HUDEP-2 (cell line): ENCODE measurements at regions not wholly inside any gene's neighbourhood (a gene's known extent, or its start where the extent isn't known, plus 50 kb on each side); places are given as distances from the start of the nearest gene placed in this dataset.

Source experiments
- DNase-seq, 76 experiments: peaks; one replicate each; lab custom pipeline; 2025; ENCODE audit not compliant: unreplicated experiment in 76 of 76; lab: John Stamatoyannopoulos, UW

GRCh38 chr2:16008331-16008850, 68.0 kb downstream of the MYCN start:
- DNase-seq = no peak

GRCh38 chr2:16007167-16007934, 67.0 kb downstream of the MYCN start:
- DNase-seq = no peak

DNA sequence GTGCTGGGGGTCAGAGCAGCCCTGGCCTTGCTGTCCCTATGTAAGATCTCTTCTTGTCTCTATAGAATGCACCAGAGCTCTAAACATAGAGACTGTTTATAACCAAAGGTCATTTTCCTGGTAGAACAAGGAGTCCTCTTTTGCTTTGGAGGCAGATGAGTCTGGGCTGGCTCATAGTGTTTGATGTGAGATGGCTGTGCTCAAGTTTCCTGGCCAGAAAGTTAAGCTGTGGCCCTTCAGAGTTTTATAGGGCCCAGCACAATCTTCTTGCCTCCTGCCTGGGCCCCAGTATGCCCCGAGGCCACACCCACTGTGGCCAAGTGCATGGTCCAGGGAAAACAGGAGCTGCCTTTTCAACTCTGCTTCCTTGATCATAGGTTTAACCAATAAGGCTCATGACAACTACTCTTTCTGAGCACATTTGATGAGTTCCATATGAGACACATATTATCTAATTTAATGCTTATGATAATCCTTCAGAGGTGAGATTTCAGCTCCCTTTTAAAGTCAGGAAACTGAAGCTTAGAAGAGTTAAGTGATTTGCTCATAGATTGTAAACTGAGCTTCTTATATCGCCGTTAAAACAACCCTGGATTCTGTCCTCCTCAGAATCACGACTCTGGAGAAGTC, 66.3 kb downstream of the MYCN start:
- DNase-seq = no peak

GRCh38 chr2:16005816-16006536, 65.6 kb downstream of the MYCN start:
- DNase-seq = peak in 1 of 76 experiments; percentile 2

DNA sequence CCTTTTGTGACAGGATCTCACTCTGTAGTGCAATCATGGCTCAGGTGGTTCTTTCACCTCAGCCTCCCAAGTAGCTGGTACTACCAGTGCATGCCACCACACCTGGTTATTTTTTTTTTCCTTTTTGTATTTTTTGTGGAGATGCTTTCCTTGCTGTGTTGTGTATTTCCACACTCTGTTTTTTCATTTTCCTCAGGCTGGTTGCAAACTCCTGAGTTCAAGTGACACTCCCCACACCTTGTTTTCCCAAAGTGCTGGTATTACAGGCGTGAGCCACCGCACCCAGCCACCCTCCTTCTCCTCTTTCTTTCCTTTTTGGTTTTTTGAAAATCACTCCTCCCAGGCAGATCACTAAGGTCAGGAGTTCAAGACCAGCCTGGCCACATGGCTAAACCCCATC, 65.0 kb downstream of the MYCN start:
- DNase-seq = no peak

DNA sequence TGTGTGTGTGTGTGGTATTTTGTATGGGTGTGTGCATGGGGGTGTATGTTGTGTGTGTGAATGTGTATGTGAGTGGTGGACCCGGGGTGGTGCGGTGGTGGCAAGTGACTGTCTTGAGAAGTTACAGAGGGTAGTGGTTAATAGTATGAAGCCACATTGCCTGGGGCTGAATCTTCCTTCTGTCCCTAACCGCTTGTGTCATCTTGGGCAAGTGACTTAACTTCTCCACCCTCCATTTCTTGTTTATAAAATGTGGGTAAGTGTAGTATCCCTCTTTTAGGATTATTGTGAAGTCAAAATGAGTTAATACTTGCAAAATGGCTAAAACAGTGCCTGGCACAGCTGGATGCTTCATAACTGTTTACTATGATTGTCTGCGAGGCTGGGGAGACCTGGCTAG, 63.5 kb downstream of the MYCN start:
- DNase-seq = peak in 1 of 76 experiments; percentile 0

DNA sequence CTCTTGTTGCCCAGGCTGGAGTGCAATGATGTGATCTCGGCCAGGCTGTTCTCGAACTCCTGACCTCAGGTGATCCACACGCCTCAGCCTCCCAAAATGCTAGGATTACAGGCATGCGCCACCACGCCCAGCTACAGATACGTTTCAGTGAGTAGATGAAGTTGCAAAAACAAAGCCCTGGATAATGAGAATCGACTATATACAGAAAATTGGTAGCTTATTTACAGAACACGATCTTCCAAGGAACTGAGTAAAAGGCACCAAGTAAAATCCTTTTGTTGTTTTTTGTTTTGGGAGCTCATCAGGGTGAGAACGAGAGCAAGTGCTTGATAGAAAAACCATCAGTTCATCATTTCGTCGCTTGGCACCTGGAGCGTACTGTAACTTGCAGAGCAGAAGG, 62.8 kb downstream of the MYCN start:
- no peak for DNase-seq

DNA sequence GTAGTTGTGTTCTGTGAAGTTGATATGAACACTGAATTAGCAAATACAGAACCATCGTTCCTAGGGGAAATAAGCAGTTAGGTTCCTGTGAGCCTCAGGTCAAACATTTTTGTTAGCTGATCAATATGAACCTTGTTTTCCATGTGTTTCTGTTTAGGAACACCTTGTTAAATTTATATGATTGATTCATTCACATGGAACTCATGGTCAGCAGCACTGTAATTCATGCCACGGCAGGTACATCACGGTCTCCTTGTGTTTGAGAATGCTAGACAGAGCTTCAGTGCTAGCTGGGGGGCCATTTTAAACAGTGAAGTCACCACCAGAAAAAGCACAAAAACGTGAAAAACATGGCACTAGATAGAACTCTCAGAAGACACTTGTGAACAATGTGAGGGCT, 62.2 kb downstream of the MYCN start:
- no peak for DNase-seq

DNA sequence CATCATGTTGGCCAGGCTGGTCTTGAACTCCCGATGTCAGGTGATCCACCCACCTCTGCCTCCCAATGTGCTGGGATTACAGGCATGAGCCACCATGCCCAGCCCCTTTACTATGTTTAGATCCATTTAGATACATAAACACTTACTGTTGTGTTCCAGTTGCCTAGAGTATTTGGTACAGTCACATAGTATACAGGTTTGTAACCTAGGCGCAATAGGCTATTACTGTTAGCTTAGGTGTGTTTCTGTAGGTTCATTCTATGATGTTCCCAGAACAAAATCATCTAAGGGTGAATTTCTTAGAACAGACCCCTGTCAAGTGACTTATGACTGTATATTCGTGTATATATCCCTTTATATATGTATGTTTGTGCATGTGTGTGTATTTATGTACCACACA, 61.8 kb downstream of the MYCN start:
- no peak for DNase-seq

- no peak for DNase-seq
These were observed 60.3 kb downstream of the MYCN start for GRCh38 chr2:16000642-16001041.

- DNase-seq = no peak
These were observed 59.5 kb downstream of the MYCN start for GRCh38 chr2:15999596-16000469.

DNA sequence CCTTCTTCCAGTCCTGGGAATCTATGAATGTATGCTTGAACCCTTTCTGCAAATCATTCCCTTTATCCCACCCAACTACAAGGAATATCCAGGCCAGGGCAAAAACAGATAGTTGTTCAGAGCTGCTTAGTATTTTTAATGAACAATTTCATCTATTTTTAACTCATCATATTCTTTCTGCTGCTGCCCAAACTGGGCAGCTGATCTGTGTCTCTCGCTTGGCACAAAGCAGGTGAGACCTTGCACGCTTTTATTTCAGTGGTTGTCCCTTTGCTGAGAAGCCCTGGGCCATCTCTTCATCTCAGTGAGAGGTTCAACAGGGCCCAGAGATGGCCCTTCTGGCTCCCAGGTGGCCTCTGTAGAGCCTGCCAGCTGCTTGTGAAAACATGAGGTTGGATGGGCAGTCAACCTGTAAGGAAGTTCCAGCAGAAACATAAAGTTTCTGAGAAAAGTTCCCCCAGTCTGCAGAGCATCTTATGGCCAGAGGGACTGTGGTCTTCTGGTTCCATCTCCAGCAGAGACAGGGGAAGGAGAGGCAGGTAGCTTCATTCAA, 57.5 kb downstream of the MYCN start:
- DNase-seq = no peak

DNA sequence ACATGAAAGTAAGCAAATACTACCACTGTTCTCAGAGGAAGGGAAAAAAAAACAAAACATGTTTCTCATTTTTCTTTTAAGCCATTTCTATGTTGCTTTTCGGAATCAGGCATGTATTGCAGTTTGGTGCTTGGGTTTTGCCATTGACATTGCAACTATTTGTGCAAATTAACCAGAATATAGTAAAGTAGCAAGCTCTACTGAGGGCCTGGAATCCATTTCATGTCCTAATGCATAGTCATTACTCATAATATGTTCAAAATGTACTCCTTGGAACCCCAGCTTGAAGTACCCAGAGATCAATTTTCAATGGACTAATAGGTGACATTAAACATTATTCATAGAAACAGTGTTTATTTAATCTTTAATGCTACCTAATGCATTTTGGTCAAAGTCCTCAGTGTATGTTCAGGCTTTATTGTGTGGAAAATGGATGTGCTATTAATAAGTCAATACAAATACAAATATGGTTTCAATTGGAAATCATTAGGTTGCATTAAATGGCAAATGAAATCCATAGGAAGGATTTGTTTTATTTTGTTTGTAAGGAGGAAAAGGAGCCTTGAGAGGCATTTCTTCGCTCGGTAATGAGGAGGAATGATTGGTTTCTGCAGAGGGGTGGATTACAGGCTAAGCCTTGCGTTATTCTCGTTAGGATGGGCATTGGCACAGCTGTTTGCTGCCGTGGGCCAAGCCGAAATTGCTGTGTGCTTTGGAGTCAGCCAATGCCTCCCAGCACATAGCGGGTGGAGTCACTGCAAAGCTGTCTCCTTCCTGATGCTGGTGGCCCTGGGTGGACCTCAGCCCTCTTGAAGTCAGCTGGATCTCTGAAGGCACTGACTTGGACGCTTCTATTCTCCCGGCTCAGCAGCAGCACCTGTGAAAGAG, 56.4 kb downstream of the MYCN start:
- no peak for DNase-seq
